Smooth muscle cell (in vitro differentiated cells): ENCODE measurements at regions not wholly inside any gene's neighbourhood (a gene's known extent, or its start where the extent isn't known, plus 50 kb on each side); places are given as distances from the start of the nearest gene placed in this dataset.
A peak's percentile ranks its signal among the peaks of the same experiment; 100 is the strongest.
"Not testable (repeated sequence)": the region's sequence is repeated elsewhere in the genome, so short reads cannot be mapped to it uniquely, and the experiment has no call there.

Experiments used
- DNase-seq: peaks from one replicate; lab custom pipeline; 2025; ENCODE audit not compliant: unreplicated experiment; lab: John Stamatoyannopoulos, UW
- H2AFZ ChIP-seq: fragments of 200-600 bp; sonication (generic); 2 replicates; pipeline ENCODE4 v1.6.0; 2016; ENCODE audit warnings: antibody characterized with exemption, low read depth, mild to moderate bottlenecking
- H3F3A ChIP-seq: fragments of 200-600 bp; sonication (generic); 2 replicates; pipeline ENCODE4 v1.6.0; 2017; ENCODE audit warnings: antibody characterized with exemption, low read depth
- H3K27ac ChIP-seq: fragments of 200-600 bp; sonication (generic); 2 replicates; pipeline ENCODE4 v1.5.1; 2016; ENCODE audit warnings: low read depth, mild to moderate bottlenecking
- H3K27me3 ChIP-seq: fragments of 200-600 bp; sonication (generic); 2 replicates; pipeline ENCODE4 v1.6.1; 2016; ENCODE audit warnings: low read depth, mild to moderate bottlenecking
- H3K36me3 ChIP-seq: fragments of 200-600 bp; sonication (generic); 2 replicates; pipeline ENCODE4 v1.5.1; 2016; ENCODE audit warnings: low read depth
- H3K4me1 ChIP-seq: fragments of 200-600 bp; sonication (generic); 2 replicates; pipeline ENCODE4 v1.5.1; 2016; ENCODE audit warnings: low read depth
- H3K4me2 ChIP-seq: fragments of 200-600 bp; sonication (generic); 2 replicates; pipeline ENCODE4 v1.6.0; 2016; ENCODE audit warnings: mild to moderate bottlenecking
- H3K4me3 ChIP-seq: fragments of 200-600 bp; sonication (generic); 2 replicates; pipeline ENCODE4 v1.5.1; 2016; ENCODE audit warnings: mild to moderate bottlenecking
- H3K79me2 ChIP-seq: fragments of 200-600 bp; sonication (generic); 2 replicates; pipeline ENCODE4 v1.6.0; 2016; ENCODE audit warnings: low read depth, mild to moderate bottlenecking
- H3K9ac ChIP-seq: fragments of 200-600 bp; sonication (generic); 2 replicates; pipeline ENCODE4 v1.6.0; 2016; ENCODE audit warnings: low read depth
- H3K9me3 ChIP-seq: fragments of 200-600 bp; sonication (generic); replicated peaks from 2 replicates; pipeline ENCODE4 v1.5.1; 2016; ENCODE audit warnings: low read depth
- H4K20me1 ChIP-seq: fragments of 200-600 bp; sonication (generic); 2 replicates; pipeline ENCODE4 v1.6.0; 2016; ENCODE audit warnings: low read depth
- WGBS: methylation state at CpG from one replicate; pipeline ENCODE4 v1.1.7; 2016; ENCODE audit warnings: low lambda C conversion rate; 5-methylcytosine and 5-hydroxymethylcytosine counted together
- TF ChIP-seq, protein P1 (sequence below): fragments of 200-600 bp; sonication (generic); IDR thresholded peaks from 2 replicates; pipeline ENCODE4 v1.5.1; 2017; ENCODE audit warnings: borderline replicate concordance, mild to moderate bottlenecking, antibody characterized with exemption; ENCODE audit not compliant: insufficient read depth, poor library complexity, severe bottlenecking

GRCh38 chr5:127213231-127213630, 77.4 kb upstream of the MEGF10 start:
- DNase-seq, result no peak
- Histone ChIP-seq H3K9ac (no peak overlapping the region), H3K4me1 (no peaks in the 10 kb centered on the region), H3K27me3 (no peaks in the 10 kb centered on the region), H3K36me3 (no peaks in the 10 kb centered on the region), H3K9me3 (no peaks in the 10 kb centered on the region), H4K20me1 (no peaks in the 10 kb centered on the region), H3K79me2 (no peaks in the 10 kb centered on the region), H3K4me3 (no peak overlapping the region), H2AFZ (no peak overlapping the region), H3F3A (no peaks in the 10 kb centered on the region), H3K27ac (no peak overlapping the region), H3K4me2 (no peak overlapping the region)
- TF ChIP-seq, protein P1, sequence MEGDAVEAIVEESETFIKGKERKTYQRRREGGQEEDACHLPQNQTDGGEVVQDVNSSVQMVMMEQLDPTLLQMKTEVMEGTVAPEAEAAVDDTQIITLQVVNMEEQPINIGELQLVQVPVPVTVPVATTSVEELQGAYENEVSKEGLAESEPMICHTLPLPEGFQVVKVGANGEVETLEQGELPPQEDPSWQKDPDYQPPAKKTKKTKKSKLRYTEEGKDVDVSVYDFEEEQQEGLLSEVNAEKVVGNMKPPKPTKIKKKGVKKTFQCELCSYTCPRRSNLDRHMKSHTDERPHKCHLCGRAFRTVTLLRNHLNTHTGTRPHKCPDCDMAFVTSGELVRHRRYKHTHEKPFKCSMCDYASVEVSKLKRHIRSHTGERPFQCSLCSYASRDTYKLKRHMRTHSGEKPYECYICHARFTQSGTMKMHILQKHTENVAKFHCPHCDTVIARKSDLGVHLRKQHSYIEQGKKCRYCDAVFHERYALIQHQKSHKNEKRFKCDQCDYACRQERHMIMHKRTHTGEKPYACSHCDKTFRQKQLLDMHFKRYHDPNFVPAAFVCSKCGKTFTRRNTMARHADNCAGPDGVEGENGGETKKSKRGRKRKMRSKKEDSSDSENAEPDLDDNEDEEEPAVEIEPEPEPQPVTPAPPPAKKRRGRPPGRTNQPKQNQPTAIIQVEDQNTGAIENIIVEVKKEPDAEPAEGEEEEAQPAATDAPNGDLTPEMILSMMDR, result no peak
- 91% methylated on average over 2 of the region's 2 CpGs for WGBS

- Histone ChIP-seq H3K27me3 (no peaks in the 10 kb centered on the region), H3K27ac (no peak overlapping the region), H2AFZ (peak overlapping the region; percentile 14), H3K4me2 (no peak overlapping the region), H3K9ac (no peak overlapping the region), H3K4me3 (no peak overlapping the region), H3K9me3 (no peaks in the 10 kb centered on the region), H3F3A (no peaks in the 10 kb centered on the region), H3K36me3 (no peaks in the 10 kb centered on the region), H3K79me2 (no peaks in the 10 kb centered on the region), H4K20me1 (no peaks in the 10 kb centered on the region), H3K4me1 (no peaks in the 10 kb centered on the region)
- WGBS, result 79% methylated on average over 2 of the region's 2 CpGs
- TF ChIP-seq, protein P1, result no peak
- no peak for DNase-seq
These were observed 74.5 kb upstream of the MEGF10 start for GRCh38 chr5:127216143-127216542.

GRCh38 chr5:127216898-127217675, 73.5 kb upstream of the MEGF10 start:
- Histone ChIP-seq H2AFZ (peak overlapping the region; percentile 14), H3K4me3 (no peak overlapping the region), H3F3A (no peaks in the 10 kb centered on the region), H3K79me2 (no peaks in the 10 kb centered on the region), H3K27me3 (no peaks in the 10 kb centered on the region), H3K9ac (no peak overlapping the region), H3K36me3 (no peaks in the 10 kb centered on the region), H3K9me3 (no peaks in the 10 kb centered on the region), H3K4me1 (no peaks in the 10 kb centered on the region), H3K4me2 (no peak overlapping the region), H4K20me1 (no peaks in the 10 kb centered on the region), H3K27ac (no peak overlapping the region)
- TF ChIP-seq, protein P1, result no peak
- 65% methylated on average over 3 of the region's 3 CpGs for WGBS
- DNase-seq, result no peak

DNA sequence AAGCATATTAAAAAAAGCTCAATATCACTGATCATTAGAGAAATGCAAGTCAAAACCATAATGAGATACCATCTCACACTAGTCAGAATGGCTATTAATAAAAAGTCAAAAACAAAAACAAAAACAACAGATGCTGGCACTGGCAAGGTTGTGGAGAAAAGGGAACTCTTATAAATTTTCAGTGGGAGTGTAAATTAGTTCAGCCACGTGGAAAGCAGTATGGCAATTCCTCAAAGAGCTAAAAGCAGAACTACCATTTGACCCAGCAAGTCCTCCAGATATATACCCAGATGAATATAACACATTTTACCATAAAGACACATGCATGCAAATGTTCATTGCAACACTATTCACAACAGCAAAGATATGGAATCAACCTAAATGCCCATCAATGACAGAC, 68.7 kb upstream of the MEGF10 start:
- H3K36me3 ChIP-seq, H3K4me2 ChIP-seq, H3K4me1 ChIP-seq, H3K9ac ChIP-seq, H3K9me3 ChIP-seq, DNase-seq, H3K27ac ChIP-seq, H3K4me3 ChIP-seq, H3K79me2 ChIP-seq, H4K20me1 ChIP-seq, H2AFZ ChIP-seq, H3F3A ChIP-seq, H3K27me3 ChIP-seq: not testable (repeated sequence)
- WGBS, result 73% methylated on average over 1 of the region's 1 CpG

DNA sequence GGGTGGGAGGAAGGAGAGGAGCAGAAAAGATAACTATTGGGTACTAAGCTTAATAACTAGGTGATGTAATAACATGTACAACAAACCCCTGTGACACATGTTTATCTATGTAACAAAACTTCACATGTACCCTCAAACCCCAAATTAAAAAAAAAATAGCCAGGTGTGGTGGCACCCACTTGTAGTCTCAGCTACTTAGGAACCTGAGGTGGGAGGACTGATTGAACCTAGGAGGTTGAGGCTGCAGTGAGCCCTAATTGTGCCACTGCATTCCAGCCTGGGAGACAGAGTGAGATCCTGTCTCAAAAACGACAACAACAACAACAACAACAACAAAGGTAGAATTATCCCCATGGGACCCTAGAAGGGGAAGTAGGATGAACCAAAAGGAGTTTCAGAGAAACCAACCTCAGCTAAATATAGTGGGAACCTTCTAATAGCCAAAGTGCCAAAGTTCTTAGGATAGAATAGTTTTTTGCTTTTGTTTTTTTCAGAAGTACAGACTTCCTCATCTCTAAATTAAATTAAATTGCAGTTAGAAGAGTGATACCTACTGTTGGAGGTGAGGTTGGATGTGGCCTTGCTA, 67.9 kb upstream of the MEGF10 start:
- not testable (repeated sequence) for H2AFZ ChIP-seq, DNase-seq, H3K9me3 ChIP-seq, H3K9ac ChIP-seq, H3K4me1 ChIP-seq, H3K27me3 ChIP-seq, H3K4me2 ChIP-seq, H3K27ac ChIP-seq, H3F3A ChIP-seq, H3K4me3 ChIP-seq, H3K79me2 ChIP-seq, H4K20me1 ChIP-seq, H3K36me3 ChIP-seq
- WGBS, result 100% methylated on average over 1 of the region's 1 CpG
